Ovary (tissue), 3 donors: ENCODE measurements at regions not wholly inside any gene's neighbourhood (a gene's known extent, or its start where the extent isn't known, plus 50 kb on each side); places are given as distances from the start of the nearest gene placed in this dataset.

Experiments
- CTCF ChIP-seq, 3 donors: fragments of 450-650 bp in 2 of 3; fragments of 200-600 bp in 1 of 3; IDR thresholded peaks; one replicate each; pipeline versions ENCODE4 v1.5.1 to v1.8.0; 2016 to 2022; ENCODE audit warnings: antibody characterized with exemption in 3 of 3, mild to moderate bottlenecking in 1 of 3
- EP300 ChIP-seq: sonication (generic); formaldehyde crosslinking; IDR thresholded peaks from one replicate; pipeline ENCODE4 v1.6.1; 2017; ENCODE audit warnings: antibody characterized with exemption
- POLR2A ChIP-seq: fragments of 450-650 bp; IDR thresholded peaks from one replicate; pipeline ENCODE4 v1.6.1; 2017; ENCODE audit warnings: antibody characterized with exemption, mild to moderate bottlenecking, moderate library complexity
- donor health status: DM: no; HTN: no; CAD: no.

GRCh38 chr1:213409971-213410370, 358.9 kb downstream of the RPS6KC1 start:
- TF ChIP-seq CTCF (IDR thresholded peaks at IDR 0.05) (no peak), POLR2A (no peak), EP300 (no peak)
